COR-L47 (cell line): ENCODE measurements at regions not wholly inside any gene's neighbourhood (a gene's known extent, or its start where the extent isn't known, plus 50 kb on each side); places are given as distances from the start of the nearest gene placed in this dataset.

ENCODE experiments used
- DNase-seq: peaks from one replicate; lab custom pipeline; 2025; lab: John Stamatoyannopoulos, UW

DNA sequence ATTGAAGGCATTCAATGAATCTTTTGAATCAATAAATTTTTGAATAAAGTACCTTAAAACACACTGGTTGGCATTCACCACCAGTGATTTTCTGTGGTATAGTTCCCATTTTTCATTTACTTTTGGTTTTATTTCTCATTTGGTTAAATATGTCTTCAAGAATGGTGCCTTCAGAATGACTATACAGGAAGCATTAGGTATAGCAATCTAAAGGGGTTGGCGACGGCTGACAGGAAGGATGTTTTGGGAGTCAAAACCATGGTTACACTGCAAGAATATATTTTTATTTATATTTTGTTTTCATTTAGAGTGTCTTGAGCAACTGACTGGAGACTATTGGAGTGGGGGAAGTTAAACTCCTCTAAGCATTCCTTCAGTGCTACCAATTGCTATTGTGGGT is 235.7 kb downstream of the HTR1A start:
- no peak for DNase-seq

DNA sequence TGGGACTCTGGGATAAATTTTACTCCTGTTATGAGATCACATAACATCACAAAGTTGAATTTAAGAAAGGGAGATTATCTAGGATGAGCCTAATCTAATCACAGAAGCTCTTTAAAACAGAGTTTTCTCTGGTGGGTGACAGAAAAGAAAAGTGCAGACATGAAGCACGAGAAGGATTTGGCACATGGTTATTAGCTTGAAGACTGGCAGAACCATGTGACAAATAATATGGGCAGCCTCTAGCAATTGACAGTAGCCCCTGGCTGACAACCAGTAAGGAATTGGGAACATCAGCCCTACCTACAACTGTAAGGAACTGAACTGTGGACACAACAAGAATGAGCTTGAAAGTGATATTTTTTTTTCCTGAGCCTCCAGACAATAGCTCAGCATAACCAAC is 243.1 kb downstream of the HTR1A start:
- DNase-seq, result no peak

GRCh38 chr5:63700241-63700640 is 262.0 kb downstream of the HTR1A start:
- no peak for DNase-seq

DNA sequence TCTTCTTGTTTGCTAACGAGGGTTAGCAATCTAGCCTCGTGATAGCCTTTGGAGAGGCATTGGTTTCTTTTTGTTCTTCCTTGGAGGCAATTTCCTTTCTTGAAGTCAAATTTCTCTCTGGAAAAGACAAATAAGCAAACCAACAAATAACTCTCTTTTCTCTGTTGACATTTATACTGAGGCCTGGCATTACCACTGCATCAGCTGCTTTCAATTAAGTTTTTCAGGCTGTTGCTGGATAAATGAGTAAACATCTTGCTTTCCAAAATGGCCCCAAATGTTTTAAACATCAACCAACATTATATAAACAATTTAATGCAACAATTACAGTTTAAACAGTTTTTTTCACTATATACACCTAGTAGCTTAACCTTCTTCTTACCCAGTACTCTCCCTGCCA is 264.4 kb downstream of the HTR1A start:
- DNase-seq, result peak; percentile 49

GRCh38 chr5:63690546-63690945 is 271.7 kb downstream of the HTR1A start:
- no peak for DNase-seq

GRCh38 chr5:63687854-63688516 is 274.3 kb downstream of the HTR1A start:
- DNase-seq, result no peak

GRCh38 chr5:63686938-63687337 is 275.3 kb downstream of the HTR1A start:
- DNase-seq, result peak; percentile 10

GRCh38 chr5:63686181-63686580 is 276.1 kb downstream of the HTR1A start:
- DNase-seq, result no peak

- DNase-seq, result no peak
Measured at GRCh38 chr5:63685454-63685853, 276.8 kb downstream of the HTR1A start.

GRCh38 chr5:63674881-63675280 is 287.4 kb downstream of the HTR1A start:
- no peak for DNase-seq

GRCh38 chr5:63655043-63655442 is 307.2 kb downstream of the HTR1A start:
- no peak for DNase-seq

DNA sequence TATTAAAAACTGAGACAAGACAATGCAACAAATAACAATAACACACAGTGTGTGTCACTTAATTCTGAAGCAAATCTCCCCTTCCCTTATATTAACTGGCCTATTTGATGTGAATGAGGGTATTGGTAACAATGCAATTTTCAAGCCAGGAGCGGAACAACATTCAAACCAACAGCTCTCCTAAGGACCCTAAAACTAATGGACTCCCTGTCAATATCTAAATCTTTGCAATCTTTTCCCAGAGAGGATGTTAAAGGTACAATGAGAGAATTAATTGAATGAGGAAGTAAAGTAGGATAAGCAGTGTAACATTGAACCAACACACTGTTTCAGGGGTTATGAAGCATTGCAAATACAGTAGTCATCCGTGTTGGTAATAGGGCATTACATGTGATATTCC is 311.7 kb downstream of the HTR1A start:
- DNase-seq, result no peak

GRCh38 chr5:63648376-63648775 is 313.9 kb downstream of the HTR1A start:
- no peak for DNase-seq

DNA sequence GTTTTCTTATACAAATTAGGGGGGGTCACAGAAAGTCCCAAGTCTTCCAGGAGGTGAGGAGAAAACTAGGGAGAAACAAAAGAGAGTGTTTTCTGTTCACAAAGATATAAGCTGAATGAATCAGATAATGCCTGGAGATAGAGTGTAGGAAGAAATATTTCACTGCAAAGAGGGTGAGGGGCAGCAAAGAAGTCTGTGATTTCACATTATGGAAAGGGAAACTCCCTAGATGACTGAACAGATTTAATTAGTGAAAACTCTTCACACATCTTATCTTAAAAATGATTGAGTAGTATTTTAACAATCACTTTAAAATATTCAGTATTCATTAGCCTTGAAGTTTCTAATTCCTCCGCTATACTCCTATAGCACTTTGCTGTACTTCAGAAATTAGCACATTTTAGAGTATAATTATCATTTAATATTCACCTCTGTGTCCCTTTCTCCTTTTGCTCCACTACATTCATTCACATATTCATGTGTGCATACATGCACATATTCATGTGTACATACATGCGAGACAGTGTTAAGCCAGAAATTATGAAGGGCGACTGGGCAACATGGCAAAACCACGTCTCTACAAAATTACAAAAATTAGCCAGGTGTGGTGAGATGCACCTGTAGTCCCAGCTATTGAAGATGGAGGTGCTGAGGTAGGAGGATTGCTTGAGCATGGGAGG is 332.2 kb downstream of the HTR1A start:
- DNase-seq, result no peak

DNA sequence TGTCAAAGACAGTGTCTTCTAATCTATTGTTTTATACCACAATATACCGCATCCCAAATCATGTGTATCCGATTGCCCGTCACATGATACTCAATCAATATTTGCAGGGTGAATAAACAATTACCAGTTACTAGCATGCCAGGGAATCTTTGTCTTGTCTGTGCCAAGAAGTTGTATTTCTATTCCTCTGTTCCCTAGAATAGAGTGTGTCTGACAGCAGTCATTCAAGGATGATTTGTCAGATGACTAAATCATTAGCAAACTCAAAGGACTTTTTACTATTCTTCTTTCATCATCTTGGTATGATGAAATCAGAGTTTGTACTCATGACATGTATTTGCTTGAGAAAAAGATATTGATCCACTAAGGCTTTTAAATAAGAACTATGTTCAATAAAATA is 348.8 kb downstream of the HTR1A start:
- no peak for DNase-seq

GRCh38 chr5:63603996-63604395 is 358.2 kb downstream of the HTR1A start:
- no peak for DNase-seq

- no peak for DNase-seq
Measured at GRCh38 chr5:63602971-63603370, 359.3 kb downstream of the HTR1A start.

DNA sequence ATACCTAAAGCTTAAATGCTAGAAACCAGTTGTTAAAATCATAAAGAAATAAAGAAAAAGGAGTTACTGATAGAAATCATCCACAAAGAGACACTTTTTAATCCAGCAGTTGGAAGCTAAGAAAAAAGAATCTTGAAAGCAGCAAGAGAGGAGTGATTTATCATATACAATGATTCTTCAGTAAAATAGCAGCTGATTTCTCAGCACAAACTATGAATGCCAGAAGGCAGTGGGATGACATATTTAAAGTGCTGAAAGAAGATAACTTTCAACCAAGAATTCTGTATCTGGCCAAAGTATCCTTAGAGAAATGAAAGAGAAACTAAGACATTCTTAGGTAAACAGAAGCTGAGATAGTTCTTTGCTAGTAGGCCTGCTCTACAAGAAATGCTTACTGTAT is 366.0 kb downstream of the HTR1A start:
- DNase-seq, result no peak

GRCh38 chr5:63573380-63573779 is 388.9 kb downstream of the HTR1A start:
- DNase-seq, result no peak

- no peak for DNase-seq
Measured at GRCh38 chr5:63572740-63573139, 389.5 kb downstream of the HTR1A start.

DNA sequence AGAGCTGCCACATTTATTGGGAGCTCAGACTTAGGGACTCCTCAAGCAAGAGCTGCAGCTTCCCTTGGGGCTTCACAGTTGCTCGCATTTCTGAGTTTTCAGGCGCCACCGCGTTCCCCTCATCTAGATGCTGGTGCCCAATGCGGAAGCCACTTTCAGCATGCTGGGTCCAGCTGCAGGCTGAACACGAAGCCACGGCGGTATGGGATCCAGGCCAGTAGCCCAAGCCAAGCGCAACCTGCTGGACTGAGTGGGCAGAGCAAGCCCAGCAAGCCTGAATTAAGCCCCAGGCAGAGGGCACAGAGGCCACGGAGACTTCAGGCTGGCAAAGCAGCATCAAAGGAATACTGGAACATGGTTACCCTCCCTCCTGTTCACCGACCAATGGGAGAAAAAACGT is 391.5 kb downstream of the HTR1A start:
- DNase-seq, result no peak

- DNase-seq, result no peak
Measured at GRCh38 chr5:63564789-63565188, 397.5 kb downstream of the HTR1A start.

GRCh38 chr5:63563008-63563917 is 399.0 kb downstream of the HTR1A start:
- DNase-seq, result no peak
